GM12874 (cell line): ENCODE measurements at regions not wholly inside any gene's neighbourhood (a gene's known extent, or its start where the extent isn't known, plus 50 kb on each side); places are given as distances from the start of the nearest gene placed in this dataset.

Source experiments
- TF ChIP-seq, protein P1 (sequence below): IDR thresholded peaks from 2 replicates; pipeline ENCODE4 v1.5.1; 2011; ENCODE audit warnings: low read depth, mild to moderate bottlenecking, control low read depth, low read length, moderate library complexity; ENCODE audit not compliant: insufficient read depth

DNA sequence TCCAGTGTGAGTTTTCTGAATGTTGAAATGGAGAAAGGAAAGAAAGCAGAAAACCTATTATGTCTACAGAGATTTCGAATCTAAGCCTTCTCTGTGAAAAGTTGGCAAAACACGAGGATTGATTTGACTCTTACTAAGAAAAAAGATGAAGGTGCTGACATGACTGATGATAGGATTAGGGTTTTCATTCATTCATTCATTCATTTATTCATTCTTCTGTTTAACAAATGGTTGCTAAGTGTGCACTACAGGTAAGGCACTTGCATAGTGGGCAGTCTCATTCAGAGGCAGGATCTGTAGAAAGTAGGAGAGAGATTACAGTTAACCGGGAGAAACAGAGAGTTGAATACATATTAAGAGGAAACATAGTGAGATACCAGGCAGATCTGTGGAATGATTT is 137.1 kb downstream of the ZNF365 start:
- TF ChIP-seq, protein P1, sequence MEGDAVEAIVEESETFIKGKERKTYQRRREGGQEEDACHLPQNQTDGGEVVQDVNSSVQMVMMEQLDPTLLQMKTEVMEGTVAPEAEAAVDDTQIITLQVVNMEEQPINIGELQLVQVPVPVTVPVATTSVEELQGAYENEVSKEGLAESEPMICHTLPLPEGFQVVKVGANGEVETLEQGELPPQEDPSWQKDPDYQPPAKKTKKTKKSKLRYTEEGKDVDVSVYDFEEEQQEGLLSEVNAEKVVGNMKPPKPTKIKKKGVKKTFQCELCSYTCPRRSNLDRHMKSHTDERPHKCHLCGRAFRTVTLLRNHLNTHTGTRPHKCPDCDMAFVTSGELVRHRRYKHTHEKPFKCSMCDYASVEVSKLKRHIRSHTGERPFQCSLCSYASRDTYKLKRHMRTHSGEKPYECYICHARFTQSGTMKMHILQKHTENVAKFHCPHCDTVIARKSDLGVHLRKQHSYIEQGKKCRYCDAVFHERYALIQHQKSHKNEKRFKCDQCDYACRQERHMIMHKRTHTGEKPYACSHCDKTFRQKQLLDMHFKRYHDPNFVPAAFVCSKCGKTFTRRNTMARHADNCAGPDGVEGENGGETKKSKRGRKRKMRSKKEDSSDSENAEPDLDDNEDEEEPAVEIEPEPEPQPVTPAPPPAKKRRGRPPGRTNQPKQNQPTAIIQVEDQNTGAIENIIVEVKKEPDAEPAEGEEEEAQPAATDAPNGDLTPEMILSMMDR: no peak

GRCh38 chr10:62511656-62512055 is 137.5 kb downstream of the ZNF365 start:
- TF ChIP-seq, protein P1: no peak

GRCh38 chr10:62512732-62513475 is 138.7 kb downstream of the ZNF365 start:
- TF ChIP-seq, protein P1: no peak

DNA sequence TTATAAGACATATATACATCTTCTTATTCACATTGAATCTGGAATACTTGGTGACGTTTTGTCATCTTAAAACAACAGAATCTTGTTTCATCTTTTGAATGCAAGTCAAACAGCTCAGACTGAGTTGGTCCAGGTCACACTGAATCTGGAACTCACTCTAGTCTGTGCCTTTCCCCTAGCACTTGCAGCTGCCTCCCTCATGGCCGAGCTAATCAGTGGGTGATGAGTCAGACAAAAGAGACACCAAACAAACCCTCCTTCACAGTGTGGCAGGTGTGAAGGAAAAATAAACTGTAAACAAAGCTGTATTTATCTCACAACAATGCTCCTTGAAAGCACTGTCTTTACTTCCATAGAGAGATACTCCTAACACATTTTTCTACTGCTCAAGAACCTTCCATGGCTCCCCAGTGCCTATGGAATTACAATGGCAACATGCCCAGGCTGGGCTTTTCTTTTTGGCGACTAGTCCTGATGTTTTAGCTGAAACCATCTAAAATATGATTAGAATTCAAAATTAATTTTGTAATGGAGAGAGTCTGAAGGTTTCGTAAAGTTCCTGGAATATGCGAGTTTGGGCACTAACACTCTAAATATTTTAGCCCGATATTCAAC is 140.0 kb downstream of the ZNF365 start:
- TF ChIP-seq, protein P1: no peak

GRCh38 chr10:62517252-62517651 is 143.1 kb downstream of the ZNF365 start:
- TF ChIP-seq, protein P1: no peak

DNA sequence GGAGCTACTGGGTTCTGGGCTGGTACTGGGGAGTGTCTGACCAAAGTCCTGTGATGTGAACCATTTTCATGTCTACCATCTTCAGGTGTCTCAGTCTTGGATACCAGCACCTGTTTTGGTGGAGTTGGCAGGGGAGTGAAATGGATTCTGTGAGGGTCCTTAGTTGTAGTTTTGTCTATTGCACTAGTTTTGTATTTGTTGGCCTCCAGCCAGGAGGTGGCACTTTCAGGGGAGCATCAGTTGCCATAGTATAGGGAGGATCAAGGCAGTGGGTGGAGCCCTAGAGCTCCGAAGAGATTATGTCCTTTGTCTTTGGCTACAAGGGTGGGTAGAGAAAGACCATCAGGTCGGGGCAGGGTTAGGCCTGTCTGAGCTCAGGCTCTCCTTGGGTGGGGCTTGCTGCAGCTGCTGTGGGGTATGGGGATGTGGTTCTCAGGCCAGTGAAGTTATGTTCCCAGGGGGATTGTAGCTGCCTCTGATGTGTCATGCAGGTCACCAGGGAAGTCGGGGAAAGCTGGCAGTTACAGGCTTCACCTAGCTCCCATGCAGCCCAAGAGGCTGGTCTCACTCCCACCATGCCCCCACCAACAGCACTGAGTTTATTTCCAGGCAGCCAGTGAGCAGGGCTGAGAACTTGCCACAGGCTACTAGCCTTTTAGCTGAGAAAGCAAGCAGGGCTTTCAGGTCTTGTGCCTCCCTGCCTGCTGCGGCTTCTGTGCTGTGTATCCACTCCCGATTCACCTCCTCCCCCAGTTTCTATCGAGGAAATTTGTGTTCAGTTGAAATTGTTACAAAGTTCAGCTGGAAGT is 153.1 kb downstream of the ZNF365 start:
- TF ChIP-seq, protein P1: no peak

DNA sequence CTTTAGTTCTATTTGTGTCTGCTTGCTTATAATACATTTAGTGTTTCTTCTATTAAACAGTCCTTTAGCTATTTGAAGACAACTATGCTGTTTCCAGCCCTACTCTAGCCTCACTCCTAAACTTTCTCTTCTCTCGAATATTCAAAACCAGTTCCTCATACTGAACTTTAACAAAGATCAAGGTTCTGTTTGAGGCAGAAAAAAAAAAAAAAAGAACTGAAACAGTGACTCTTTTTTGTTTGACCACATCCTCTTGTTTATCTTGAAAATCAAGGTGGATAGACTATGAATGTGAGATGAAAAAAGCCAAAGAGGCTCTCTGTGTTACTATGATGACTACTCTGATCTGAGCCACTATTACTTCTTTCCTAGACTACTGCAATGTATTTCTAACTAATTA is 154.3 kb downstream of the ZNF365 start:
- TF ChIP-seq, protein P1: no peak
